Smooth muscle cell (in vitro differentiated cells): ENCODE measurements at regions not wholly inside any gene's neighbourhood (a gene's known extent, or its start where the extent isn't known, plus 50 kb on each side); places are given as distances from the start of the nearest gene placed in this dataset.

ENCODE experiments used
- DNase-seq: peaks from one replicate; lab custom pipeline; 2025; ENCODE audit not compliant: unreplicated experiment; lab: John Stamatoyannopoulos, UW
- H2AFZ ChIP-seq: fragments of 200-600 bp; sonication (generic); 2 replicates; pipeline ENCODE4 v1.6.0; 2016; ENCODE audit warnings: antibody characterized with exemption, low read depth, mild to moderate bottlenecking
- H3F3A ChIP-seq: fragments of 200-600 bp; sonication (generic); 2 replicates; pipeline ENCODE4 v1.6.0; 2017; ENCODE audit warnings: antibody characterized with exemption, low read depth
- H3K27ac ChIP-seq: fragments of 200-600 bp; sonication (generic); 2 replicates; pipeline ENCODE4 v1.5.1; 2016; ENCODE audit warnings: low read depth, mild to moderate bottlenecking
- H3K27me3 ChIP-seq: fragments of 200-600 bp; sonication (generic); 2 replicates; pipeline ENCODE4 v1.6.1; 2016; ENCODE audit warnings: low read depth, mild to moderate bottlenecking
- H3K36me3 ChIP-seq: fragments of 200-600 bp; sonication (generic); 2 replicates; pipeline ENCODE4 v1.5.1; 2016; ENCODE audit warnings: low read depth
- H3K4me1 ChIP-seq: fragments of 200-600 bp; sonication (generic); 2 replicates; pipeline ENCODE4 v1.5.1; 2016; ENCODE audit warnings: low read depth
- H3K4me2 ChIP-seq: fragments of 200-600 bp; sonication (generic); 2 replicates; pipeline ENCODE4 v1.6.0; 2016; ENCODE audit warnings: mild to moderate bottlenecking
- H3K4me3 ChIP-seq: fragments of 200-600 bp; sonication (generic); 2 replicates; pipeline ENCODE4 v1.5.1; 2016; ENCODE audit warnings: mild to moderate bottlenecking
- H3K79me2 ChIP-seq: fragments of 200-600 bp; sonication (generic); 2 replicates; pipeline ENCODE4 v1.6.0; 2016; ENCODE audit warnings: low read depth, mild to moderate bottlenecking
- H3K9ac ChIP-seq: fragments of 200-600 bp; sonication (generic); 2 replicates; pipeline ENCODE4 v1.6.0; 2016; ENCODE audit warnings: low read depth
- H3K9me3 ChIP-seq: fragments of 200-600 bp; sonication (generic); replicated peaks from 2 replicates; pipeline ENCODE4 v1.5.1; 2016; ENCODE audit warnings: low read depth
- H4K20me1 ChIP-seq: fragments of 200-600 bp; sonication (generic); 2 replicates; pipeline ENCODE4 v1.6.0; 2016; ENCODE audit warnings: low read depth
- CTCF ChIP-seq: fragments of 200-600 bp; sonication (generic); IDR thresholded peaks from 2 replicates; pipeline ENCODE4 v1.5.1; 2017; ENCODE audit warnings: borderline replicate concordance, mild to moderate bottlenecking, antibody characterized with exemption; ENCODE audit not compliant: insufficient read depth, poor library complexity, severe bottlenecking
- WGBS: methylation state at CpG from one replicate; pipeline ENCODE4 v1.1.7; 2016; ENCODE audit warnings: low lambda C conversion rate; 5-methylcytosine and 5-hydroxymethylcytosine counted together

GRCh38 chr6:40689185-40689584 lies 102.0 kb upstream of the LRFN2 start:
- no peak for TF ChIP-seq CTCF
- H3K27ac ChIP-seq = no peak overlapping the region
- H4K20me1 ChIP-seq = no peaks in the 10 kb centered on the region
- no peaks in the 10 kb centered on the region for H3K9me3 ChIP-seq
- H3K36me3 ChIP-seq = no peaks in the 10 kb centered on the region
- H3K4me1 ChIP-seq = no peaks in the 10 kb centered on the region
- no peak overlapping the region for H3K4me3 ChIP-seq
- no peak overlapping the region for H3K4me2 ChIP-seq
- no peak overlapping the region for H2AFZ ChIP-seq
- 71% methylated on average over 4 of the region's 4 CpGs for WGBS
- no peak overlapping the region for H3K9ac ChIP-seq
- no peaks in the 10 kb centered on the region for H3F3A ChIP-seq
- no peak for DNase-seq
- H3K27me3 ChIP-seq = peaks cover 11% of the 10 kb centered on the region
- no peaks in the 10 kb centered on the region for H3K79me2 ChIP-seq

DNA sequence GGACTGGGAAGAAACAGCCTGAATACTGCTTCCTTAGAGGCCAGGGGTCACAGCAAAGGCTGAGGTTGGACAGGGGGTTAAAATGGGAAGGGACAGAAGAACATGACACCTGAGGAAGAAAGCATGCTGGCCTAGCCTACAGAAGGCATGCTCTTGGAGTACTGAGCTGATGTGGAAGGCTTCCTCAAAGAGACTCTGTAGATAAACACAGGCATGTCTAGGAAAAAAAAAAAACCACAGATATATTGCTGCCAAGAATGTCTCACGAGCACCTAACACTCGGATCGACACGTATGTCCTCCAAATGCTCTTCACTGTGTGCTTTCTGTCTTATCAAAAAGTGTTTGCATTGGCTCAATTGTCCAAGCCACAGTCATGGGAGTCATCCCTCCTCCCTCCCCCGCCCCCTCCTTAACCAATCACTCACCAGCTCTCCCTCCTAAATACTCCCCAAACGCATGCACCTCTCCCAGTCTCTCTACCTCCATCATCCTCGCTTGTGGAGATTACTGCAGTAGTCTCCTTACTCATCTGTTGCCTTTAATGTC lies 101.1 kb upstream of the LRFN2 start:
- Histone ChIP-seq H4K20me1 (no peaks in the 10 kb centered on the region), H3K4me1 (no peaks in the 10 kb centered on the region), H3K79me2 (no peaks in the 10 kb centered on the region), H3K4me3 (no peak overlapping the region), H2AFZ (no peak overlapping the region), H3K27me3 (peaks cover 12% of the 10 kb centered on the region), H3K4me2 (no peak overlapping the region), H3K36me3 (no peaks in the 10 kb centered on the region), H3K27ac (no peak overlapping the region), H3K9ac (no peak overlapping the region), H3K9me3 (no peaks in the 10 kb centered on the region), H3F3A (no peaks in the 10 kb centered on the region)
- no peak for TF ChIP-seq CTCF
- no peak for DNase-seq
- WGBS = 86% methylated on average over 7 of the region's 7 CpGs

DNA sequence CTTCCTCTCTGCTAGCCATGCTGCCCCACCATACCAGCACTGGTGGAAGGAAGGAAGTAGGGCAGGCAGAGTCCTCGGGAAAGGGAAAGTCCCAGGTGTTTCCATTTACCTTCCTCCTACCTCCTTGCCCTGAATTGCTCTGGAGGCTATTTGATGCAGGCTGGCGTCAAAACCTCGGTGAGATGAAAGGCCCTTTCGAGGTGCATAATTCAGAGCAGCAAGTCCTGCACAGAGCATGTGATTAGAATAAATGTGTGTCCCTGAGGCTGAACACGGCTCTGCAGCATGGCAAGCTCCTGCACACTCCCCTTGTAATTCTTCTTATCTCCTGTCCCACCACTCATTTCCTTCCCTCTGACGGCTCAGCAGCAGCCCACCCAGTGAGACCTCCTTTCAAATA lies 98.7 kb upstream of the LRFN2 start:
- Histone ChIP-seq H3K9me3 (no peaks in the 10 kb centered on the region), H3F3A (no peaks in the 10 kb centered on the region)
- no peak for TF ChIP-seq CTCF

GRCh38 chr6:40681622-40682021 lies 94.5 kb upstream of the LRFN2 start:
- H3F3A ChIP-seq = no peaks in the 10 kb centered on the region
- 86% methylated on average over 3 of the region's 3 CpGs for WGBS

More for the DNA sequence above, 98.7 kb upstream of the LRFN2 start:
- Histone ChIP-seq H3K27me3 (peaks cover 22% of the 10 kb centered on the region), H3K4me2 (no peak overlapping the region), H4K20me1 (no peaks in the 10 kb centered on the region), H2AFZ (no peak overlapping the region), H3K27ac (no peak overlapping the region), H3K9ac (no peak overlapping the region), H3K36me3 (no peaks in the 10 kb centered on the region), H3K4me3 (no peak overlapping the region), H3K4me1 (no peaks in the 10 kb centered on the region), H3K79me2 (no peaks in the 10 kb centered on the region)
- DNase-seq = no peak
- WGBS = 80% methylated on average over 6 of the region's 6 CpGs

More at GRCh38 chr6:40681622-40682021, 94.5 kb upstream of the LRFN2 start:
- Histone ChIP-seq H3K9me3 (no peaks in the 10 kb centered on the region), H2AFZ (no peak overlapping the region), H3K9ac (no peak overlapping the region), H3K79me2 (no peaks in the 10 kb centered on the region), H4K20me1 (no peaks in the 10 kb centered on the region), H3K27me3 (peaks cover 21% of the 10 kb centered on the region), H3K4me1 (no peaks in the 10 kb centered on the region), H3K4me2 (no peak overlapping the region), H3K27ac (no peak overlapping the region), H3K36me3 (no peaks in the 10 kb centered on the region), H3K4me3 (no peak overlapping the region)
- DNase-seq = no peak
- TF ChIP-seq CTCF = no peak
